ENCODE measurements at regions not wholly inside any gene's neighbourhood (a gene's known extent, or its start where the extent isn't known, plus 50 kb on each side); places are given as distances from the start of the nearest gene placed in this dataset.

GRCh38 chr1:5638582-5638981, 353.6 kb downstream of the NPHP4 start:
- TF ChIP-seq CTCF (conservative IDR thresholded peaks at IDR 0.05 in 1 of 2, IDR thresholded peaks at IDR 0.05 in 1 of 2; ENCODE audit: low read depth in 1 of 2, low read length in 2 of 2), result no peak
- no peak for TF ChIP-seq EZH2 (IDR thresholded peaks at IDR 0.05; ENCODE audit: low read length, missing control alignments)

Data from fibroblast of lung (primary cell).